Hematopoietic multipotent progenitor cell treated with erythropoietin and hydrocortisone succinate and interleukin-3 and kit ligand, for 6 days (in vitro differentiated cells): ENCODE measurements at regions not wholly inside any gene's neighbourhood (a gene's known extent, or its start where the extent isn't known, plus 50 kb on each side); places are given as distances from the start of the nearest gene placed in this dataset.

Experiments used
- DNase-seq: peaks from one replicate; pipeline ENCODE4 v3.0.0-alpha.2; 2015

- no peak for DNase-seq
Measured at GRCh38 chr9:99335280-99335679, 113.2 kb downstream of the SEC61B start.

DNA sequence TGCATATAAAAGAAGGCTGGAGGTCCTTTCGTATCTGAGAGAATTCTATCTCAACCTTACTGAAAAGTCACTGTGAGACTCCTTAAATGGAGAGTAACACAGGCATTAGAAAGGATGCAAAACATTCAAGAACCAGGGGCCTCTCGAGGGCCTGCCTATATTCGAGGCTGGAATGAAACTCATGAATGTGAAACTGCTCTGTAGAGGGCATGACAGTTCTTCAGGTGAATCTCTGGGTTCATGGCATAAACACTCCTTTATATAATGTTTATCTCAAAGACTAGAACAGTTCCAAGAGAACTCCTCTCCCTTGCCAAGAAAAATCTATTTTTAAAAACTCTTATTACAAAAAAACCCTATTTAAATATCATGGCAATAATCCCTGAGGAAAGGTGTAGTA lies 113.9 kb downstream of the SEC61B start:
- no peak for DNase-seq

DNA sequence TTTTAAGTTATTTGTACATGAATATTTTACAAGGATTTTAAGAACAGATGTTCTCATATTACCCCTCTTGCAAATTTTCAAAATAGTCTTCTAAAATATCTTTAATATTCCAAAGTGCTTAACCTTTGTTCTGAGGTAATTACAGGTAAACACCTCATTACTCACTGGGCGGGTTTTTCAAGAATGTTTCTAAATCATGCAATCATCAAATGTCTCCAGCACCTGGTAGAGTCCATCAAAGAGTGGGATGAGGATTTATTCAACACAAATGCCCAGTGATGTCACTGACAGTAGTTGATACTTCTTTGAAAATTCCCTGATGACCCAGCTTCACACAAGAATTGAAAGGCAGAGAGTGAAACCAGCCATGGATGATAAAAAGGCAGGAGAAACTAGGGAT lies 114.4 kb downstream of the SEC61B start:
- DNase-seq = no peak

DNA sequence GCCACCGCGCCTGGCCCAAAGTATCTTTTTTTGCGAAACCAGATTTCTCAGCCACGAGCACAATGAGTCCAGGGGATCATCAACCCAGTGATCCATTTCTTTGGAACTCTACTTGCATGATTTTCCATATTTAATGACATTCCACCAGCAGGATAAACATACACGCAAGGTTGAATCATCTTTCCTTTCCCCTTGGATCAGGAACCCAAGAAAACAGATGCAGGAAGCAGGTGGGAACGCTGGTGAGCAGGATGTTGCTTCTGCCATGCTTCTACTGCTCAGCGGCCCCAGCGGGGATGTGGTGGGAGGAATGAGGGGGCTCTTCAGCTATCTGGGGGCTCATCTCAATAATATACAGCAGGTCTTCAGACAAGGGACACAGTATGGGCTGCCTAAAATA lies 118.2 kb downstream of the SEC61B start:
- no peak for DNase-seq

GRCh38 chr9:99341686-99342085 lies 119.6 kb downstream of the SEC61B start:
- DNase-seq = no peak

DNA sequence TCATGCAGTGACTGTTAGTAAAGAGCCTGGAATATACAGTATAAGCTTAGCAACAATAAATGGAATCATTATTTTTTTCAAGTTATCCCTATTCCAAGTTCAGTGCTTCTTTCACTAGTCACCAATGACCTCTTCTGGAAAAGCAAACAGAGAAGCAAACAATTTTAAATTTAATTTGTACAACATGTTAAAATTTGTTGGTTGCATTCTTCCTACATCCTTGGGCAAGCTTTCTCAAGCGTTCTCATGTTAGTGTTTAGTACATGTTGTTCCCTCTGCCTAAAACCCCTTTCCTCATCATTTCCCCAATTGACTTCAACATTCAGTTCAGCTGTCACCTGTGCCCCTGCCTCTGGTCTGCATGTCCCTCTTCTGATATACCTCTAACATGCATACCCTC lies 123.4 kb downstream of the SEC61B start:
- no peak for DNase-seq

- no peak for DNase-seq
Measured at GRCh38 chr9:99345942-99346341, 123.9 kb downstream of the SEC61B start.

DNA sequence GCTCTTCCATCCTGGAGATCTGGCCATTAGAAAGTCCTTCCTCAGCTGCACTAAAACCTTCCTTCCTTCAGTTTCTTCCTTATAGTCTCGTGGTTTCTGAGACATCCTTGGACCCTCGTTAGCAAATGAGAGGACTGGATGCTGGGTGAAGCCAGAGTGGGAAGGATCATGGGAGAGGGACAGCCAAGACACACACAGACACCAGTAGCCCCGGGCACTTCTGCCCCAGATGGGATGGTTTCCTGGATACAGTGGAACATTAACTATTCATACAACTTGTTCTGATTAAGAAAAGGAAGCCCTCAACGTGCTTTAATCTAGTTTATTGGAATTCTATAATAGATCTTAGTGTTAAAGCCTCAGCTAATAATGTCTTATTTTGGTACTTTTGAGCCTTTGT lies 125.5 kb downstream of the SEC61B start:
- no peak for DNase-seq

DNA sequence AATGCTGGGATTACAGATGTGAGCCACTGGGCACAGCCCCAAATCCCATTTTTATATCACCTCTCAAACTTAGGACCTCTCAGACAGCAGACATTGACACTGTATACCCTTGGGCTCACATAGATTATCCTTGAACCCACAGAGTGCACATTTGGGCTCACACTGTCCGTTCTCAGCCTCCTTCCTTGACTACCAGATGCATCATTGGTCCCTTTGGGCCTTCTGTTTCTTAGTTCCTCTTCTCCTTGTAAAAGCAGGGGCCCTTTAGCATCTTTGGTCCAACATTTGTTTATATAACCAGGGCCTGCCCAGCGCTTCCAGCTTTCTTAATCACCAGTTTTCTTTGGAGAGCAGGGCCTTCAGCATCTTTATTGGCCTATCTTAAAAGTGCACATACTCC lies 126.2 kb downstream of the SEC61B start:
- DNase-seq = no peak

- DNase-seq = no peak
Measured at GRCh38 chr9:99349870-99350269, 127.8 kb downstream of the SEC61B start.

GRCh38 chr9:99350461-99350860 lies 128.4 kb downstream of the SEC61B start:
- no peak for DNase-seq

GRCh38 chr9:99351647-99352046 lies 129.6 kb downstream of the SEC61B start:
- no peak for DNase-seq

DNA sequence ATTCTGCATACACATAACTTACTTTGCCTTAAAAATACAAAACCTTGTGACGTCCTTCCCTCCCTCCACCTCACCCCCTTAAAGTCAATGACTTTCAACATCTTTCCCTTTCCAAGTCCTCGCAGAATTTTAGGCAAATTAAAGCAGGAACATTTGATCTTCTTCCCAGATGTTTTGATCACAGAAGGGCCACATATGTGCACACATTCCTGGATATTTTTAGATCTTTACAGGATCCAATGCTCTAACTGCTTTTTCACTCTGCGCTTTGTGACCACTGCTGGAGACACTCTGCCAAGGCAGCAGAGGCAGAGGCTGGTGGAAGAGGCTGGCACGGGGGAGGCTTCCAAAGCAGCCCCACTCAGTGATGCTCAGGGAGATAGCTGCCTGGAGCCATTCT lies 130.7 kb downstream of the SEC61B start:
- no peak for DNase-seq

- no peak for DNase-seq
Measured at GRCh38 chr9:99353408-99353807, 131.3 kb downstream of the SEC61B start.

DNA sequence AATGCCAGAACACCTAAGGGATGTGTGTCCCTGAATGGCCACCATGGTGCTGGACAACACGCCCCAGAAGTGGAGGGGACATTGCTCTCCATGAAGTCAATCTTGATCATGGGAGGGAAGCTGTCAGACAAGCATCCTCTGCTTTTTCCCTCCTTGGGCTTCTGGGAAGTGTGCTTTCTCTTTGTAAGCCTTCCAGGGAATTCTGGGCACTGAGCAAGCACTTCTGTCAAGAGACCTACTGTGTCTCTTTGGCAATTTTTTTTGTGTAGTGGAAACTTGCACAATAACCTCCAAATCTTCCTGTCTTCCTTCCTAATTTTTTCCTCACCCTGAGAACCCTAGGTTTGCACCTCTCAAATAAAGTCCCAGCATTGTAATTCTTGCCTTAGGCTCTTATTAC lies 132.0 kb downstream of the SEC61B start:
- DNase-seq = no peak

- DNase-seq = no peak
Measured at GRCh38 chr9:99356512-99356971, 134.5 kb downstream of the SEC61B start.

- DNase-seq = no peak
Measured at GRCh38 chr9:99357575-99357974, 135.5 kb downstream of the SEC61B start.

GRCh38 chr9:99358668-99359067 lies 136.6 kb downstream of the SEC61B start:
- no peak for DNase-seq

DNA sequence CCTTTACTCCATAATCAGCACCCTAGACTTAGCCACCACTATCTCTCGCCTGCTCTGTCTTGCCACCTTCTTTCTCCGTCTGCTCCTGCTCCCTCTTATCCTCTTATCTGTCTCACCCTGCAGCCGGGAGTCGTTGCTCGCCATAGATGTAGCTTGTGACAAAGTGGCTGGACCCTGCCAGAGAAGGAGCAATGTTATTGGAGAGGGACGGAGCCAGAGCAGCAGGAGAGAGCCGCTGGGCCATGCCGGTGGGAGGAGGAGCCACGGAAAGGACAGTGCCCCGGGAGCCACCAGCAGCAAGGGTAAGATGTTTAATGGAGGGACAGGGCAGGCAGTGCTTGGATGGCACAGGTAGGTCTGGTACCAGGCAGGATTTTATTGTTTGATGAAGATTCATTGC lies 137.3 kb downstream of the SEC61B start:
- DNase-seq = no peak

GRCh38 chr9:99360026-99360425 lies 137.9 kb downstream of the SEC61B start:
- DNase-seq = no peak

DNA sequence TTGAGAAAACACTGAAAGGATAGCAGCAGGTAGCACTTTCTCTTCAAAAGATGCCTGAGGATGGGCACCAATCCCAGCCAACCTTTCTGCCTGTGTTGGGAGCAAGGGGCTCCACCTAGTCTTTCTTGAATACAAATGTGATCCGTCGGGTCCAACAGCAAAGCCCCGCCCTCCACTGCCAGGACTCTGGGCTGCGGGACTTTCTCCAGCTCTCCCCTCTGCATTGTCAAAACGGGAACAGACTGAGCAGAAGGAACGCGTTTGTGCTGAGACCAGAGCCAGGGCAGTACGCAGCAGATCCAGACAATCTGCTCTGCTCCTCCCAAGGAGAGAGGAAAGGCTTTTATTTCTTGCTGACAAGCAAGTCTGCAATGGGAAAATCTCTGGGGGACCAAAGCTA lies 139.7 kb downstream of the SEC61B start:
- no peak for DNase-seq

- no peak for DNase-seq
Measured at GRCh38 chr9:99362321-99362720, 140.2 kb downstream of the SEC61B start.

- no peak for DNase-seq
Measured at GRCh38 chr9:99363509-99363908, 141.4 kb downstream of the SEC61B start.

DNA sequence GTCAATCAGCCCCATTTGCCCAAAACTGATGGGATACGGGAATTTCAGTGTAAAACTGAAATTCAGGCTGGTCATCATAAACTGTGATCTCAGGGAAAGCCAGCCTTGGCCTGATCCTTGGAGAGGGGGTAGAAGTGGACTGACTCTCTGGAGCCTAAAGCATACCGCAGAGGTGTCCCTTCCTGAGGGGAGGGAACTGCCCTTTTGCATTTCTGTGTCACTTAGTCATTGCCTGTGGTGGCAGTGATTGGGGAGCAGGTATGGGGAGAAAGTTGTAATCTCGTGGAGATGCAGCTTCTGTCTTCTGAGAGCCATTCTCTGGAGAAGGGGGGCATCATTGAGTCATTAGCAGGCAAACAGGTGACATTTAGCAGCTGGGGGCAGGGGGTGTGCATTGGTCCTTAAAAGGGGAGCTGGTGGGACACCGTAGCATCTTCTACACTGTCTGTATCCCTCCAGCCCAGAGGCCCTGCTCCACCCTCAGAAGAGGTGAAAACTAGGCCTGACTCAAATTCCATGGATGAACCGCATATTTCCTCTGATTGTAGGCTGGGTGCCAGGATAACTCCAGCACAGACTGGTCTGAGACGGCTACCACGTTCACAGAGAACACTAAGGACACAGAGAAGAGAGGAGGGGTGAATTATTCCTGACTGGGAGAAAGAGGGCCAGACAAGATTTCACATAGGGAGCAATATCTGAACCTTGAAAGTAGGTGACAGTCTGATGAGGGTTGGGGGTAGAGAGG lies 143.3 kb downstream of the SEC61B start:
- DNase-seq = no peak

- DNase-seq = no peak
Measured at GRCh38 chr9:99366183-99366582, 144.1 kb downstream of the SEC61B start.
